NCI-H510A (cell line): ENCODE measurements at regions not wholly inside any gene's neighbourhood (a gene's known extent, or its start where the extent isn't known, plus 50 kb on each side); places are given as distances from the start of the nearest gene placed in this dataset.

ENCODE experiments used
- DNase-seq: peaks from one replicate; lab custom pipeline; 2025; lab: John Stamatoyannopoulos, UW

DNA sequence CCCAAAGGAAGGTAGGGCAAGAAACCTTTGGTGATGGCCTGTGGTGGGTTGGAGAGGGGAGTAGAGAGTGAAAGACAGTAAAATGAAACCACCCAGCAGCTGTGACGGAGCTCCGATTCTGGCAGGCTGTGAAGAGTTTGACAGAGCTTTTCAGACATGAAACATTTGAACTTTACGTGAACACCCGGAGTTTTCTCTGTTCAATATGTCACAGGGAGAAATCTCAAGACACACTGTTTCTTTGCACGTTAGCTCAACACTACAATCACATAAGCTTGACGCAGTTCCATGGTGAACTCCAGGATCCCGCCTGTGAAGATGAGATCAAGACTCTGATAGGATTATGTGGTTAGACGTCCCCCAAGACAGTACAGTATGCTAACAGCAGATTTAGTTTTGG lies 79.6 kb upstream of the CDH11 start:
- DNase-seq = no peak

DNA sequence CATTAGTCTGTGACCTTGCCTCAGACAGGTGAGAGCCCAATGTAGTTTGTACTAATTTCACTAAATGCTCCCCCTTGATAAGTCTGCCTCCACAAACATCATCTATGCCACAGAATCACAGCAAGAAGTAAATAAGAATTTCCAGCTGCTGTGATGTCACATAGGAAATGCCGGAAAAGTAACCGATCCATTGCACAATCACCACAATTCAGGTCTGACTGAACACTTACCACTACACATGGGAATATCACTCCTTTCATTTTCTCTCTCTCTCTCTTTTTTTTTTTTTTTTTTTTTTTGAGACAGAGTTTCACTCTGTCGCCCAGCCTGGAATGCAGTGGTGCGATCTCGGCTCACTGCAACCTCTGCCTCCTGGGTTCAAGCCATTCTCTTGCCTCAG lies 79.0 kb upstream of the CDH11 start:
- DNase-seq = no peak

DNA sequence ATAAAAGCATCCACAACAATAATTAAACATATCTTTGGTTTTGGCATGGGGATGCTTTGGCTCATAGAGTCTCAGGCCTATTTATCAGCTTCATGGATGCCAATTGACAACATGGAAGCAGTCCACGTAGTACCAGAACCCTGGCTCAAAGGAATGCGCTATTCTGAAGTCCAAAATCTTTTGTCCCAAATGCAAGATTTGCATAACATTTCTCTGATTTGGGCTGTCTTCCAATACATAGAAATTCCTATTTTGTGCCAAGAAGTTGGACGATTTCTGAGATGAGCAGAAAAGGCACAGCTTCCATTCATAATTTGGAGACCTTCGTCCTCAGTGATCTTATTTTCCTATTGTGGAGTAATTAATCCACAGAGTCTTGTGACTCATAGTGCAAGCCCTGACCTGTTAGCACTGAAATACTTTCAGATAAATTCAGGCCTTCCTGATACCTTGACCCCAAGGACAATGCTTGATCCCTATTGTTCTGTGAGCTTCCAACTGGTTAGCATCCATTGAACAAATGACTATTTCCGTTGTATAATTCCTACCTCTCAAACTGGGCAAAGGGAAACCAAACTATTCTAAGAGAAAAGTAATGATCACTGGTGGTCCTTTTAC lies 78.4 kb upstream of the CDH11 start:
- no peak for DNase-seq

DNA sequence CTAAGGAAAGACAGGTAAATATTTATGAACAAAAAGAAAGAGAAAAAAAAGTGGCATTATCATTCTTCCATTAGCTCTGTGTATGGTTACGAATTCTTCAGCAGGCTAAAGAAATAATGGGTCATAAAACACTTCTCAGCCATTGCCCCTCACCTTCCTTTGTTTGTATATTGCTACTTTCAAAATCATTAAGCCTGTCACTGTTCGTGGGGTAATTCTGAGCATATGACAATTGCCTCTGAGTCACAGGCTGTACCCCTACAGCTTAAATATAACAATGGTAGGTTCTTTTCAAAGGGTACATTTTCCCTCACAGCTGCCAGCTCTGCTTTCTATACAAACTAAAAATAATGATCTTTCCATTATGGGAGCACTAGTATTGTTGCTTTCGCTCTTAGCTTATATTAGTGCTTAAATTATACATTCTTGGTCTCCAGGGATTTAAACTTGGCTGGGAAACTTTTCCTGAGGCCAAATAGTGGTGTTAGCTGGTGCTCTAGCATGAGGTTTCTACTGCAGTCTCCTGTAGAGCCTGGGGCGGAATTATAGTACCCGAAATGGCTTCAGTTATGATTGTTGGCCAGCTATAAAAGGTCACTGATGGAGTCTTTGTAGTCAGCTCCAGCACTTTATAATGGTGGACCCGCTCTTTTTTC lies 74.7 kb upstream of the CDH11 start:
- DNase-seq = no peak

DNA sequence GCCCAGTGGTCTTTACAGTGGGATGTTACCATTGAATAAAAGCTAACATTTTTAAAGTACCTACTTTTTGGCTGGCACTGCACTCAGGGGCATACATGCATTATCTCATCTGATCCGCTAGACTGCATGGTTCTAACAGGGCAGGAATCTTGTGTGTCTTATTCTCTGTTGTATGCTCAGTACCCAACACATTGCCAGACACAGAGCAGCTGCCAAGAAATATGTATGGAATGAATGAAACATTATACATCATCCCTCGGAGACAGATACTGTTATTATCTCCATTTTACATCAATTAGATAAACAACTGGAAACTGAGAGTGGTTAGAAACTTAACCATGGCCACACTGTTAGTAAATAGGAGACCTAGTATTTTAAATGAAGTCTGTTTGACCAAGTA lies 74.1 kb upstream of the CDH11 start:
- DNase-seq = no peak

DNA sequence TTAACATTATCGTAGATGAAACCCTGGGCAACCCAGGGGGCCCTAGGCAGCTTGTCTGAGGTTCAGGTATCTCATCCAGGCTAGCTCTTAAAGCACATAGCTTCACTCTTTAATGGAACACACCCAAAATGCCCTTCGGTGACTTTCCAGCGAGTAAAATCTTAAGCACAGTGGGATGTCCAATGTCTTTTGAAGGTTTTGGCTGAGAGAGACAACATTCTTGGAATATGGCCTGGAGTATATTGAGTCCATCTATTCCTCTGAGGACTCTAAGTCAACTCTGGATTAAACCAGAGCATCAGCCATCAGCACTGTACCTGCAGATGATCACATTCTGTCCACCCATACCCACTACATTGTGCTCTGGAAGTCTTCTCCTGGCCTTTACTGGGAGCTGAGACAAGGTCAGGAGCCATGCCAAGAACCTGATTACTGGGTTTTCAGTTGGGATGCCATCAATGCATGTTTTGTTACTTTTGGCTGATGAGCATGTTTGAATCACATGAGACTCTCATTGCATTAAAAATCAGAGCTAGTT lies 63.4 kb upstream of the CDH11 start:
- DNase-seq = no peak

DNA sequence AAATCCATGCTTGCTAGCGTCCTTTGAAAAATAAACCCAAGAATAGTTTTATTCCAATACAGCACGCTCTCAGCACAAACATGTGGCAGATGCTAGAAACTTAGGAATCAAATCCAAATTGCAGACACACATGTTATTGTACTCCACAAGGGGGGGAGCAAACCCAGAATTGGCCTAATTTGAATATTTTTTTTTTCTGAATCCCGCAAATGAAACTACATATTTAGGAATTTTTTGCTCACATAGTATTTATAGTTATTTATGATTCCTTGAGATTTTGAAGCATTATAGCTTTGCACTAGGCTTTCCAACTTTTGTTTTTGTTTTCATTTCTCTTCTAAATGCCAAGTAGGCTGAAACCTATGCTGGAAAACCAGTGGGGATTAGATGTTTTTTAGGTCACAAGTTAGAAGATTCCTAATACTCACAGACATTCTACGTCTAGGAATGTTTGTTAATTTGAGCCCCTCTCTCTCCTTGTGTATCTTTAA lies 59.3 kb upstream of the CDH11 start:
- no peak for DNase-seq

DNA sequence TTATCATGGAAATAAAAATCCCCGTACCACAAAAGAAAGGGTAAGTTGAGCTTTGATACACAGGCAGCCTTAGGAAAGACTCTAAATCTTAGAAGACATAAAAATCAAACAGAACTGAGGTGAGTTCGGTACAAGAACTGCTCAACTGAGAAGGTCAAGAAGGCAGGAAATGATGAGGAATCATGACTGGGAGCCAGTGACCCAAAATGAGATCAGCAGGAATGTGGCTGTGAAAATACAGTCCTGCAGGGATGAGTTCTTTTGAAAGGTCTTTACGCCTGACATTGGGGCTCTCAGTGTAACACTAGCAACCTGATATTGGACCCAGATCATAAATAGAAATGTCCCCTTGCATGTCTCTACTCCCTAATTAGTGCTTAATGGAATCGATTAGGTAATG lies 56.3 kb upstream of the CDH11 start:
- DNase-seq = no peak

DNA sequence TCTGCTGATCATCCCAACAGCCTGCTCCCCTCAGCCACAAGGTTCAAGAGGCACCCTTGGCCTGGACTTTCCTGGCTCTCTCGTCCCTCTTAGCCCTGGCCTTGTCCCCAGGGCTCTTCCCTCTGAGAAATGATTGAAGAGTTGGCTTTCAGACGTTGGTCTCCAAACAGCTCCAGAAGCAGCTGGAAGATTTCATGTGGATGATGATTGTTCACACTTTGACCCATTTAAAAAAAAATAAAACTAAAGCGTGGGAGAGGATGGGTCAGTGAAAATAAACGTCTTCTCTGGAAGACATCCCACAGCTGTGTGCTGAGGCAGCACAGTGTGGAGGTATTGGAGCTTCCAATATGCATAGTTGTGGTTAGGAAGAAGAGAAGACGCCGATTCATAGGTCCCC lies 54.7 kb upstream of the CDH11 start:
- no peak for DNase-seq

DNA sequence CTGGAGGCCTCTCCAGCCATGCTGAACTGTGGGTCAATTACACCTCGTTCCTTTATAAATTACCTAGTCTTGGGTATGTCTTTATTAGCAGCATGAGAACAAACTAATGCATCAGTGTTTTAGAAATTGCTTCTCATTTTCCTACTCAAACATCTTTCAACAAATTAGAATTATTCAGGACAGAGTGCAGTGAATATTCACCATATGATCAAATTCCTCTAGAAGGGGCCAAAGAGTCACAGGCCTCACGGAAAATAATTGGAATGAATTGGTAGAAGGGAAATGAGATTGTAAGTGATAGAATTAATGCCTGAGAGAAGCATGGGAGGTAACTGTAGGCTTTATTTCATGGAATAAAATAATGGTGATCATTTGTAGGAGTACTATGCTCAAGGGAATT lies 50.5 kb upstream of the CDH11 start:
- DNase-seq = no peak
